Astrocyte (in vitro differentiated cells and primary cell): ENCODE measurements at regions not wholly inside any gene's neighbourhood (a gene's known extent, or its start where the extent isn't known, plus 50 kb on each side); places are given as distances from the start of the nearest gene placed in this dataset.

Experiments
- DNase-seq: peaks from one replicate; pipeline ENCODE4 v3.0.0-alpha.2; 2010; ENCODE audit warnings: low read depth
- FAIRE-seq: peaks from 2 replicates; lab custom pipeline; 2011; peaks lifted over from hg19 to GRCh38; lab: Jason Lieb, UNC
- H2AFZ ChIP-seq: 2 replicates; pipeline ENCODE4 v1.6.0; 2012; ENCODE audit warnings: low read depth, low read length, inconsistent platforms
- H3K27ac ChIP-seq: 2 replicates; pipeline ENCODE4 v1.5.1; 2011; ENCODE audit warnings: low read depth, low read length, inconsistent platforms
- H3K27me3 ChIP-seq: 2 replicates; pipeline ENCODE4 v1.6.0; 2011; ENCODE audit warnings: low read length, inconsistent platforms; ENCODE audit not compliant: insufficient read depth
- H3K36me3 ChIP-seq: 2 replicates; pipeline ENCODE4 v1.5.1; 2011; ENCODE audit warnings: low read length, inconsistent platforms; ENCODE audit not compliant: insufficient read depth
- H3K4me1 ChIP-seq: 2 replicates; pipeline ENCODE4 v1.5.1; 2011; ENCODE audit warnings: low read length, inconsistent platforms; ENCODE audit not compliant: insufficient read depth
- H3K4me2 ChIP-seq: 2 replicates; pipeline ENCODE4 v1.6.0; 2012; ENCODE audit warnings: low read length, inconsistent platforms
- H3K4me3 ChIP-seq: 2 replicates; pipeline ENCODE4 v1.5.1; 2011; ENCODE audit warnings: low read depth, mild to moderate bottlenecking, low read length, inconsistent platforms; ENCODE audit not compliant: insufficient read depth
- H3K79me2 ChIP-seq: 2 replicates; pipeline ENCODE4 v1.6.0; 2012; ENCODE audit warnings: mild to moderate bottlenecking, low read length, inconsistent platforms; ENCODE audit not compliant: insufficient read depth
- H3K9ac ChIP-seq: 2 replicates; pipeline ENCODE4 v1.6.0; 2012; ENCODE audit warnings: mild to moderate bottlenecking, low read length, inconsistent platforms
- H3K9me3 ChIP-seq: 2 replicates; pipeline ENCODE4 v1.5.1; 2012; ENCODE audit warnings: low read depth, mild to moderate bottlenecking, low read length, inconsistent platforms; ENCODE audit not compliant: insufficient read depth
- H4K20me1 ChIP-seq: 2 replicates; pipeline ENCODE4 v1.6.0; 2012; ENCODE audit warnings: low read length, inconsistent platforms; ENCODE audit not compliant: insufficient read depth
- H3K27ac Mint-ChIP-seq: one replicate; pipeline ENCODE4 v1.8.0; 2021; ENCODE audit warnings: mild to moderate bottlenecking, mixed read lengths; ENCODE audit not compliant: unreplicated experiment
- H3K27me3 Mint-ChIP-seq: one replicate; pipeline ENCODE4 v1.8.0; 2021; ENCODE audit warnings: low read depth, mixed read lengths; ENCODE audit not compliant: unreplicated experiment
- H3K36me3 Mint-ChIP-seq: one replicate; pipeline ENCODE4 v1.8.0; 2021; ENCODE audit warnings: low read depth, mixed read lengths; ENCODE audit not compliant: unreplicated experiment
- H3K4me1 Mint-ChIP-seq: one replicate; pipeline ENCODE4 v1.8.0; 2021; ENCODE audit warnings: low read depth, mixed read lengths; ENCODE audit not compliant: unreplicated experiment
- H3K4me3 Mint-ChIP-seq: one replicate; pipeline ENCODE4 v1.8.0; 2021; ENCODE audit warnings: mild to moderate bottlenecking, moderate library complexity, mixed read lengths; ENCODE audit not compliant: unreplicated experiment
- H3K9me3 Mint-ChIP-seq: one replicate; pipeline ENCODE4 v1.8.0; 2021; ENCODE audit warnings: mild to moderate bottlenecking, mixed read lengths; ENCODE audit not compliant: unreplicated experiment
- EZH2 ChIP-seq: IDR thresholded peaks from 2 replicates; pipeline ENCODE4 v1.6.1; 2012; ENCODE audit warnings: mild to moderate bottlenecking, low read length, inconsistent platforms; ENCODE audit not compliant: insufficient read depth
- TF ChIP-seq, protein P1 (sequence below): IDR thresholded peaks from 2 replicates; pipeline ENCODE4 v1.5.1; 2011; ENCODE audit warnings: low read depth, mild to moderate bottlenecking, inconsistent platforms, low read length, moderate library complexity; ENCODE audit not compliant: insufficient read depth

DNA sequence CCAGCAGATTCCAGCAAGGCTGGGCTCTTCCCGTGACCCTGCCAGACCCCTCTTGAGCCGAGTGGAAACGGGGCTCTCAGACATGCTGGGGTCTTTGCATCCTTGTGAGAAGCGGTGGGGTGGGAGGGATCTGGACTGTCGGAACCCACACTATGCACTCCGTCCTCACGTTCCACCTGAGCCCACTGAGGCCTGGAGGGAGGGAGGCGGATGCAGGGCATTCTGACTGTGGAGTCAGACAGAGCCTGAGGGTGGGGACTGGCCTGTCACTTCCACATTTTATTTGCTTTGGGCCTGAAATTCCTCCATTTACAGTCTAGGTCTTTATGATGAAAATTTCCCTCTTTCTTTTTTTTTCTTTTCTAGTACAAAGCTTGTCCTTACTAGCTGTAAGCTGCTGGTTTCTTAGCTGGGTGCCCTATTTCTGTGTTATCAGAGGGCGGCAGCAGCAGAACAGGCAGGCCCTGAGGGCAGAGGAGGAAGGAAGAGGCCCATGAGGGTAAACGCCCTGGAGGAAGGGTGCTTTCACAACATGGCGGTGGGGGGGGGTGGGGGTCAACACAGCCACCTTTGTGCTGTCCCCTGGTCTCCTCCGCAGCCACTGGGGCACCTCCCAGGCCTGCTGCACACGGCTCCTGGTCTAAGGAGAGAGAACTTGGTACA lies 373.5 kb upstream of the MYT1L start:
- Histone ChIP-seq H3K36me3 (no peaks in the 10 kb centered on the region), H2AFZ (no peak overlapping the region), H3K27me3 (no peaks in the 10 kb centered on the region), H3K4me1 (no peaks in the 10 kb centered on the region), H3K9ac (no peak overlapping the region), H3K79me2 (no peaks in the 10 kb centered on the region), H3K27ac (no peak overlapping the region), H3K9me3 (no peaks in the 10 kb centered on the region), H4K20me1 (no peaks in the 10 kb centered on the region), H3K4me2 (no peak overlapping the region), H3K4me3 (no peak overlapping the region)
- Mint-ChIP-seq H3K4me1 (peaks cover 3% of the 10 kb centered on the region), H3K4me3 (no peak overlapping the region), H3K27ac (no peak overlapping the region), H3K36me3 (no peaks in the 10 kb centered on the region), H3K9me3 (no peaks in the 10 kb centered on the region), H3K27me3 (peaks cover 57% of the 10 kb centered on the region)
- no peak for TF ChIP-seq EZH2
- TF ChIP-seq, protein P1, sequence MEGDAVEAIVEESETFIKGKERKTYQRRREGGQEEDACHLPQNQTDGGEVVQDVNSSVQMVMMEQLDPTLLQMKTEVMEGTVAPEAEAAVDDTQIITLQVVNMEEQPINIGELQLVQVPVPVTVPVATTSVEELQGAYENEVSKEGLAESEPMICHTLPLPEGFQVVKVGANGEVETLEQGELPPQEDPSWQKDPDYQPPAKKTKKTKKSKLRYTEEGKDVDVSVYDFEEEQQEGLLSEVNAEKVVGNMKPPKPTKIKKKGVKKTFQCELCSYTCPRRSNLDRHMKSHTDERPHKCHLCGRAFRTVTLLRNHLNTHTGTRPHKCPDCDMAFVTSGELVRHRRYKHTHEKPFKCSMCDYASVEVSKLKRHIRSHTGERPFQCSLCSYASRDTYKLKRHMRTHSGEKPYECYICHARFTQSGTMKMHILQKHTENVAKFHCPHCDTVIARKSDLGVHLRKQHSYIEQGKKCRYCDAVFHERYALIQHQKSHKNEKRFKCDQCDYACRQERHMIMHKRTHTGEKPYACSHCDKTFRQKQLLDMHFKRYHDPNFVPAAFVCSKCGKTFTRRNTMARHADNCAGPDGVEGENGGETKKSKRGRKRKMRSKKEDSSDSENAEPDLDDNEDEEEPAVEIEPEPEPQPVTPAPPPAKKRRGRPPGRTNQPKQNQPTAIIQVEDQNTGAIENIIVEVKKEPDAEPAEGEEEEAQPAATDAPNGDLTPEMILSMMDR: no peak
- no peak for DNase-seq
- FAIRE-seq: no peak

DNA sequence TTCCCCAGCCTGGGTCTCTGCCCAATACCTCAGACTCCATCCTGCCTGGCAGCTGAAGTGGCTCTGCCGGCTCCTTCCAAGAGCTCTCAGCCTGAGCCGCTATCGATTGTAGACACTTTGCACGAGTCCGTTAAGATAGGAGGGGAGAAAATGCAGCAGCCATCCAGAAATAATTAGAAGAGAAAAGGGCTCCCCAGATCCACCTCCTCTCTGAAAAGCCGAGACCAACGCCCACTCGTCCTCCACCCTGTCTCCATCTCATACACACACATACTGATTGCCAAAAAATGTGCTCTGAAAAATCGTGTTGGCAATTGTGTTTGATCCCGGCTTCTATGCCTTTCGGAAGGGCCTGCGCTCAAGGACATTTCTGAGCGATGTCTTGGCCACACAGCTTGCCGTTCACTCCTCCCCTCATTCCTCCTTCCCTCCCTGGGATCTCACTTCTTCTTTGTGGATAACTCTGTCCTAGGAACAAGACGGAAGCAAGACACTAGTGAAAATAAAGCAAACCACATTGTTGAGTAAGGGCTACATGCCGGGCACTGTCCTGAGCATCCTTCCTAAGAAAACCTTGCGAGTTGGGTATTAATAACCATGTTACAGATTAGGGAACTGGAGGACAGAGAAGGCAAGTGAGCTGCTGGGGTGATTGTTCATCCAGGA lies 372.8 kb upstream of the MYT1L start:
- H3K36me3 Mint-ChIP-seq: no peaks in the 10 kb centered on the region
- peaks cover 54% of the 10 kb centered on the region for H3K27me3 Mint-ChIP-seq
- peaks cover 4% of the 10 kb centered on the region for H3K4me1 Mint-ChIP-seq
- no peaks in the 10 kb centered on the region for H3K9me3 ChIP-seq
- TF ChIP-seq EZH2: no peak
- TF ChIP-seq, protein P1: no peak
- DNase-seq (no peak), FAIRE-seq (no peak)
- no peak overlapping the region for H3K9ac ChIP-seq
- no peaks in the 10 kb centered on the region for H3K79me2 ChIP-seq
- no peaks in the 10 kb centered on the region for H3K27me3 ChIP-seq
- H3K4me2 ChIP-seq: no peak overlapping the region
- no peaks in the 10 kb centered on the region for H3K36me3 ChIP-seq
- H3K4me3 ChIP-seq: no peak overlapping the region
- no peaks in the 10 kb centered on the region for H3K9me3 Mint-ChIP-seq
- H3K4me3 Mint-ChIP-seq: no peak overlapping the region
- H2AFZ ChIP-seq: no peak overlapping the region
- no peak overlapping the region for H3K27ac Mint-ChIP-seq
- H3K27ac ChIP-seq: no peak overlapping the region
- H3K4me1 ChIP-seq: no peaks in the 10 kb centered on the region
- no peaks in the 10 kb centered on the region for H4K20me1 ChIP-seq

DNA sequence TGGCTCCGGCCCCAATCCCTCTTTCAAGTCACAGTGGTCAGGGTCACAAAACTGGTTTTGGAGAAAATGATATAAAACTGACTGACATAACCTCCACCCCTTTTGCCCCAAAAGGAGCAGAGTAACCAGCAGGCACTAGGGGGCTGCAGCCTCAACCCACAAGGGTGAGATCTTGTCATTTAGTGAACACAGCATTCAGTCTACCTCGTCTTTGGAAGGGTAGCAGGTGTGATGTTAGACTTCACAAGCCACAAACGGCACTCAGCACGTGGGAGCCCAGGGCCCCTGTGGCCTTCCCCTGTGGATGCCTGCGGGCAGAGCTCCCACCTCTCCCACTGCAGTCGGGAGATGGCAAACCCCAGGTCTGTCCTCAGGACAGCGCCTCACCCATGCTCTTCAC lies 372.1 kb upstream of the MYT1L start:
- DNase-seq: no peak
- no peak for FAIRE-seq
- H3K4me1 Mint-ChIP-seq: peaks cover 5% of the 10 kb centered on the region

More for the DNA sequence above, 372.1 kb upstream of the MYT1L start:
- Mint-ChIP-seq H3K9me3 (no peaks in the 10 kb centered on the region), H3K4me3 (no peak overlapping the region), H3K27me3 (peaks cover 53% of the 10 kb centered on the region), H3K27ac (no peak overlapping the region), H3K36me3 (no peaks in the 10 kb centered on the region)
- Histone ChIP-seq H3K79me2 (no peaks in the 10 kb centered on the region), H2AFZ (no peak overlapping the region), H3K9ac (no peak overlapping the region), H3K27me3 (no peaks in the 10 kb centered on the region), H3K4me2 (no peak overlapping the region), H3K36me3 (no peaks in the 10 kb centered on the region), H4K20me1 (no peaks in the 10 kb centered on the region), H3K27ac (no peak overlapping the region), H3K4me1 (no peaks in the 10 kb centered on the region), H3K4me3 (no peak overlapping the region), H3K9me3 (no peaks in the 10 kb centered on the region)
- TF ChIP-seq EZH2: no peak
- TF ChIP-seq, protein P1: no peak
